ENCODE measurements at regions not wholly inside any gene's neighbourhood (a gene's known extent, or its start where the extent isn't known, plus 50 kb on each side); places are given as distances from the start of the nearest gene placed in this dataset.

DNA sequence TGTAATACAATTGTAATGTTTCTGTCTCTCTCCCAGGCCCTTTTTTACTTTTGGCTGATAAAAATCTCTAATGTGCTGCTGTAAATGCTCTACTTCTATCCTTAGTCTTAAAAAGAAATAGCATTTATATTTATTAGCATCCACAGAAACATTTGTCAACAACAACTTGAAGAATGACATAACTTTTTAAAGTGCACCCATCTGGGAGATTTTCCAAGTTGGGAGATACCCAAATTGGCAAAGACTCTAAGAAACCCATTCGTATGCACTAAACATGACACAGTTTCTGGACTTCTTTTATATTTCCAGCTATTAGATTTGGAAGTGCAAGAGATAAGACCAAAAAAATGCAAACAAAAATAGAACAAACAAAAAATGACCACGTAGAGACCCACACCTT is 2287.4 kb upstream of the WWC1 start:
- dilution Hi-C loops (cut with MboI; ENCODE audit: extremely low pct_ligation_motif_present, low sequenced_read_pairs) = no loop called here
- H3K9ac ChIP-seq (replicated peaks; ENCODE audit: extremely low read depth, insufficient read depth, low read length) = no peak overlapping the region
- no peaks in the 10 kb centered on the region for H3K9me1 ChIP-seq (replicated peaks; ENCODE audit: control insufficient read depth, extremely low read depth, insufficient read depth, low read length)
- FAIRE-seq (no peak), DNase-seq (ENCODE audit: low read depth, low spot score) (no peak)
- POLR2A ChIA-PET = no interaction called here
- no peak overlapping the region for H3K4me3 ChIP-seq (replicated peaks in 1 of 3; ENCODE audit: insufficient read depth in 1 of 3, low read depth in 1 of 3, low read length in 3 of 3)
- H3K36me3 ChIP-seq (ENCODE audit: control insufficient read depth in 2 of 2, extremely low read depth in 1 of 2, insufficient read depth in 2 of 2, low read length in 2 of 2) = no peaks in the 10 kb centered on the region
- no peak overlapping the region for H2AFZ ChIP-seq (ENCODE audit: low read depth, low read length)
- no TSS peak for BruUV-seq (replicated peaks)
- H3K9me3 ChIP-seq (replicated peaks; ENCODE audit: control insufficient read depth, insufficient read depth, low read length) = no peaks in the 10 kb centered on the region
- H3K27ac ChIP-seq (ENCODE audit: insufficient read depth, low read depth, low read length) = no peak overlapping the region
- no peak for TF ChIP-seq EZH2 (IDR thresholded peaks at IDR 0.05; ENCODE audit: borderline replicate concordance, low read depth, low read length, severe bottlenecking)
- no peak for TF ChIP-seq MYC (IDR thresholded peaks at IDR 0.05; ENCODE audit: low read depth, low read length)
- TF ChIP-seq, protein P1, sequence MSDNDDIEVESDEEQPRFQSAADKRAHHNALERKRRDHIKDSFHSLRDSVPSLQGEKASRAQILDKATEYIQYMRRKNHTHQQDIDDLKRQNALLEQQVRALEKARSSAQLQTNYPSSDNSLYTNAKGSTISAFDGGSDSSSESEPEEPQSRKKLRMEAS (IDR thresholded peaks at IDR 0.05; ENCODE audit: insufficient read depth, insufficient read length) = no peak
- no peaks in the 10 kb centered on the region for H4K20me1 ChIP-seq (replicated peaks; ENCODE audit: control insufficient read depth, extremely low read depth, insufficient read depth, low read length)
- H3K79me2 ChIP-seq (ENCODE audit: control insufficient read depth, insufficient read depth, low read length) = no peaks in the 10 kb centered on the region
- no peaks in the 10 kb centered on the region for H3K4me1 ChIP-seq (ENCODE audit: control insufficient read depth, extremely low read depth, insufficient read depth, low read length)
- intact Hi-C loops (cut with micrococcal nuclease) = no loop called here
- CTCF ChIA-PET = no interaction called here
- H3K27me3 ChIP-seq (ENCODE audit: control insufficient read depth in 2 of 2, insufficient read depth in 2 of 2, low read length in 2 of 2) = no peaks in the 10 kb centered on the region
- H3K4me2 ChIP-seq (ENCODE audit: insufficient read depth, low read length) = no peak overlapping the region

DNA sequence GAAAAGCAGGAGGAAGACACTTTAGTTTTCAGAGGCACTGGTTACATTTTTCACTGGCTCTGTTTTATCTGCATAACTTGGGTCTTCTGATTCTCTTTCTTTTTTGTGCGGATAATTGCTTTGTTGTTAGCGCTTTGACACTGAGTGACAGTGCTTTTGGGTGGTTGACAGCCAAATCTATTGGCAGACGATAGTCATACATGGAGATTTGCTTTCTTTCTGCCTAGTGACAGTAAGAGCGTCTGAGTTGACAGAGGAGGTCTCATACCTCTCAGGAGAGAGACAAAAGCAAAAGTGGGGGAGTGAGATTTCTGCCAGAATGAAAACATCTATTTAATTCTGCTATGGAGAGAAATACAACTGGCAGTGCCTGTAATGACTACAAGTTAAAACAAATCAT is 2278.0 kb upstream of the WWC1 start:
- POLR2A ChIA-PET = no interaction called here

More for the DNA sequence above, 2278.0 kb upstream of the WWC1 start:
- Histone ChIP-seq H3K27me3 (ENCODE audit: control insufficient read depth in 2 of 2, insufficient read depth in 2 of 2, low read length in 2 of 2) (no peaks in the 10 kb centered on the region), H3K4me3 (replicated peaks in 1 of 3; ENCODE audit: insufficient read depth in 1 of 3, low read depth in 1 of 3, low read length in 3 of 3) (no peak overlapping the region), H3K79me2 (ENCODE audit: control insufficient read depth, insufficient read depth, low read length) (no peaks in the 10 kb centered on the region), H3K9me3 (replicated peaks; ENCODE audit: control insufficient read depth, insufficient read depth, low read length) (no peaks in the 10 kb centered on the region), H3K4me2 (ENCODE audit: insufficient read depth, low read length) (no peak overlapping the region), H4K20me1 (replicated peaks; ENCODE audit: control insufficient read depth, extremely low read depth, insufficient read depth, low read length) (no peaks in the 10 kb centered on the region), H3K9me1 (replicated peaks; ENCODE audit: control insufficient read depth, extremely low read depth, insufficient read depth, low read length) (no peaks in the 10 kb centered on the region), H3K27ac (ENCODE audit: insufficient read depth, low read depth, low read length) (no peak overlapping the region), H3K4me1 (ENCODE audit: control insufficient read depth, extremely low read depth, insufficient read depth, low read length) (no peaks in the 10 kb centered on the region), H2AFZ (ENCODE audit: low read depth, low read length) (no peak overlapping the region), H3K9ac (replicated peaks; ENCODE audit: extremely low read depth, insufficient read depth, low read length) (no peak overlapping the region), H3K36me3 (ENCODE audit: control insufficient read depth in 2 of 2, extremely low read depth in 1 of 2, insufficient read depth in 2 of 2, low read length in 2 of 2) (no peaks in the 10 kb centered on the region)
- CTCF ChIA-PET = no interaction called here
- intact Hi-C loops (cut with micrococcal nuclease) (no loop called here), dilution Hi-C loops (cut with MboI; ENCODE audit: extremely low pct_ligation_motif_present, low sequenced_read_pairs) (no loop called here)
- DNase-seq (ENCODE audit: low read depth, low spot score) (no peak), FAIRE-seq (no peak)
- no TSS peak for BruUV-seq (replicated peaks)
- TF ChIP-seq EZH2 (IDR thresholded peaks at IDR 0.05; ENCODE audit: borderline replicate concordance, low read depth, low read length, severe bottlenecking) = no peak
- TF ChIP-seq, protein P1 (IDR thresholded peaks at IDR 0.05; ENCODE audit: insufficient read depth, insufficient read length) = no peak
- TF ChIP-seq FOS (IDR thresholded peaks at IDR 0.05; ENCODE audit: borderline replicate concordance, insufficient read depth, low read length) = no peak
- no peak for TF ChIP-seq POLR2AphosphoS5 (IDR thresholded peaks at IDR 0.05; ENCODE audit: insufficient read depth, low read depth, low read length)
- no peak for TF ChIP-seq GATA2 (IDR thresholded peaks at IDR 0.05; ENCODE audit: insufficient read depth, insufficient read length, low read depth, low read length)
- no peak for TF ChIP-seq POLR2A (IDR thresholded peaks at IDR 0.05; ENCODE audit: low read depth, low read length)
- TF ChIP-seq, protein P2, sequence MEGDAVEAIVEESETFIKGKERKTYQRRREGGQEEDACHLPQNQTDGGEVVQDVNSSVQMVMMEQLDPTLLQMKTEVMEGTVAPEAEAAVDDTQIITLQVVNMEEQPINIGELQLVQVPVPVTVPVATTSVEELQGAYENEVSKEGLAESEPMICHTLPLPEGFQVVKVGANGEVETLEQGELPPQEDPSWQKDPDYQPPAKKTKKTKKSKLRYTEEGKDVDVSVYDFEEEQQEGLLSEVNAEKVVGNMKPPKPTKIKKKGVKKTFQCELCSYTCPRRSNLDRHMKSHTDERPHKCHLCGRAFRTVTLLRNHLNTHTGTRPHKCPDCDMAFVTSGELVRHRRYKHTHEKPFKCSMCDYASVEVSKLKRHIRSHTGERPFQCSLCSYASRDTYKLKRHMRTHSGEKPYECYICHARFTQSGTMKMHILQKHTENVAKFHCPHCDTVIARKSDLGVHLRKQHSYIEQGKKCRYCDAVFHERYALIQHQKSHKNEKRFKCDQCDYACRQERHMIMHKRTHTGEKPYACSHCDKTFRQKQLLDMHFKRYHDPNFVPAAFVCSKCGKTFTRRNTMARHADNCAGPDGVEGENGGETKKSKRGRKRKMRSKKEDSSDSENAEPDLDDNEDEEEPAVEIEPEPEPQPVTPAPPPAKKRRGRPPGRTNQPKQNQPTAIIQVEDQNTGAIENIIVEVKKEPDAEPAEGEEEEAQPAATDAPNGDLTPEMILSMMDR (IDR thresholded peaks at IDR 0.05; ENCODE audit: extremely low read depth in 1 of 2, insufficient read depth in 1 of 2, low read depth in 1 of 2, low read length in 2 of 2) = no peak
- no peak for TF ChIP-seq MYC (IDR thresholded peaks at IDR 0.05; ENCODE audit: low read depth, low read length)
- TF ChIP-seq JUN (IDR thresholded peaks at IDR 0.05; ENCODE audit: borderline replicate concordance, insufficient read depth, insufficient read length, low read depth) = no peak

Data from endothelial cell of umbilical vein (primary cell).